HEK293 (cell line): ENCODE measurements at regions not wholly inside any gene's neighbourhood (a gene's known extent, or its start where the extent isn't known, plus 50 kb on each side); places are given as distances from the start of the nearest gene placed in this dataset.

Experiments used
- CTCF ChIA-PET: fragments of 350-600 bp; formaldehyde crosslinking; extraction: SDS; loops from one replicate; lab custom pipeline; 2021; ENCODE audit warnings: antibody characterized with exemption; lab: Yijun Ruan, JAX
- POLR2A ChIA-PET: fragments of 300-600 bp; formaldehyde crosslinking; extraction: SDS; loops from one replicate; lab custom pipeline; 2020; ENCODE audit warnings: antibody characterized with exemption, inconsistent platforms; lab: Yijun Ruan, JAX
- H3K27ac ChIP-seq: fragments of 200-500 bp; sonication (Bioruptor generic); 2 replicates; pipeline ENCODE4 v1.5.1; 2014; ENCODE audit warnings: low read depth, low read length, control low read depth, inconsistent platforms; ENCODE audit errors: extremely low read depth
- H3K36me3 ChIP-seq, 2 experiments: fragments of 200-500 bp in 1 of 2; sonication (Bioruptor generic) in 1 of 2; 1 replicate in 1 of 2; 2 replicates in 1 of 2; pipeline ENCODE4 v1.5.1; 2014 to 2017; ENCODE audit warnings: inconsistent platforms in 2 of 2, low read length in 2 of 2; ENCODE audit not compliant: control insufficient read depth in 2 of 2, insufficient read depth in 1 of 2
- H3K4me1 ChIP-seq: fragments of 200-500 bp; sonication (Bioruptor generic); 2 replicates; pipeline ENCODE4 v1.5.1; 2014; ENCODE audit warnings: mild to moderate bottlenecking, low read length, inconsistent platforms; ENCODE audit not compliant: control insufficient read depth, insufficient read depth
- H3K4me3 ChIP-seq: 2 replicates; pipeline ENCODE4 v1.5.1; 2011; ENCODE audit warnings: low read depth, mild to moderate bottlenecking, control low read depth, low read length, moderate library complexity
- H3K9me3 ChIP-seq: fragments of 200-500 bp; sonication (Bioruptor generic); 2 replicates; pipeline ENCODE4 v1.5.1; 2014; ENCODE audit warnings: low read depth, low read length, inconsistent platforms; ENCODE audit not compliant: control insufficient read depth, insufficient read depth
- GLIS1 ChIP-seq: fragments of 450-650 bp; formaldehyde crosslinking; IDR thresholded peaks from 2 replicates; pipeline ENCODE4 v1.5.1; 2016; ENCODE audit warnings: missing biosample characterization, missing genetic modification characterization
- KLF1 ChIP-seq: fragments of 450-650 bp; formaldehyde crosslinking; IDR thresholded peaks from 2 replicates; pipeline ENCODE4 v1.5.1; 2016; ENCODE audit warnings: missing biosample characterization, missing genetic modification characterization
- OSR2 ChIP-seq: fragments of 450-650 bp; formaldehyde crosslinking; IDR thresholded peaks from 2 replicates; pipeline ENCODE4 v1.5.1; 2016; ENCODE audit warnings: missing biosample characterization, missing genetic modification characterization
- YY2 ChIP-seq: fragments of 450-650 bp; formaldehyde crosslinking; IDR thresholded peaks from 2 replicates; pipeline ENCODE4 v1.5.1; 2016; ENCODE audit warnings: missing biosample characterization, missing genetic modification characterization
- ZBTB8A ChIP-seq: fragments of 450-650 bp; formaldehyde crosslinking; IDR thresholded peaks from 2 replicates; pipeline ENCODE4 v1.5.1; 2016; ENCODE audit warnings: missing biosample characterization, missing genetic modification characterization
- ZNF214 ChIP-seq: fragments of 450-650 bp; formaldehyde crosslinking; IDR thresholded peaks from 2 replicates; pipeline ENCODE4 v1.5.1; 2017; ENCODE audit warnings: missing biosample characterization, mild to moderate bottlenecking, missing genetic modification characterization, borderline replicate concordance
- ZNF423 ChIP-seq: fragments of 450-650 bp; formaldehyde crosslinking; IDR thresholded peaks from 2 replicates; pipeline ENCODE4 v1.5.1; 2016; ENCODE audit warnings: missing biosample characterization, missing genetic modification characterization
- TF ChIP-seq, protein P1 (sequence below): fragments of 450-650 bp; formaldehyde crosslinking; IDR thresholded peaks from 2 replicates; pipeline ENCODE4 v1.5.1; 2016; ENCODE audit warnings: missing biosample characterization, missing genetic modification characterization
- TF ChIP-seq, protein P2 (sequence below): fragments of 450-650 bp; formaldehyde crosslinking; IDR thresholded peaks from 2 replicates; pipeline ENCODE4 v1.5.0; 2017; ENCODE audit warnings: missing biosample characterization, missing genetic modification characterization, borderline replicate concordance
- TF ChIP-seq, protein P3 (sequence below): fragments of 450-650 bp; formaldehyde crosslinking; IDR thresholded peaks from 2 replicates; pipeline ENCODE4 v1.5.1; 2016; ENCODE audit warnings: missing biosample characterization, missing genetic modification characterization
- TF ChIP-seq, protein P4 (sequence below): fragments of 450-650 bp; formaldehyde crosslinking; IDR thresholded peaks from 2 replicates; pipeline ENCODE4 v1.5.1; 2016; ENCODE audit warnings: missing biosample characterization, missing genetic modification characterization
- TF ChIP-seq, protein P5 (sequence below): fragments of 450-650 bp; formaldehyde crosslinking; IDR thresholded peaks from 2 replicates; pipeline ENCODE4 v1.5.1; 2017; ENCODE audit warnings: missing biosample characterization, mild to moderate bottlenecking, missing genetic modification characterization, moderate library complexity
- TF ChIP-seq, protein P6 (sequence below): fragments of 450-650 bp; formaldehyde crosslinking; IDR thresholded peaks from 2 replicates; pipeline ENCODE4 v1.5.1; 2016; ENCODE audit warnings: missing biosample characterization, missing genetic modification characterization
- TF ChIP-seq, protein P7 (sequence below): fragments of 450-650 bp; formaldehyde crosslinking; IDR thresholded peaks from 2 replicates; pipeline ENCODE4 v1.5.1; 2017; ENCODE audit warnings: missing biosample characterization, missing genetic modification characterization

DNA sequence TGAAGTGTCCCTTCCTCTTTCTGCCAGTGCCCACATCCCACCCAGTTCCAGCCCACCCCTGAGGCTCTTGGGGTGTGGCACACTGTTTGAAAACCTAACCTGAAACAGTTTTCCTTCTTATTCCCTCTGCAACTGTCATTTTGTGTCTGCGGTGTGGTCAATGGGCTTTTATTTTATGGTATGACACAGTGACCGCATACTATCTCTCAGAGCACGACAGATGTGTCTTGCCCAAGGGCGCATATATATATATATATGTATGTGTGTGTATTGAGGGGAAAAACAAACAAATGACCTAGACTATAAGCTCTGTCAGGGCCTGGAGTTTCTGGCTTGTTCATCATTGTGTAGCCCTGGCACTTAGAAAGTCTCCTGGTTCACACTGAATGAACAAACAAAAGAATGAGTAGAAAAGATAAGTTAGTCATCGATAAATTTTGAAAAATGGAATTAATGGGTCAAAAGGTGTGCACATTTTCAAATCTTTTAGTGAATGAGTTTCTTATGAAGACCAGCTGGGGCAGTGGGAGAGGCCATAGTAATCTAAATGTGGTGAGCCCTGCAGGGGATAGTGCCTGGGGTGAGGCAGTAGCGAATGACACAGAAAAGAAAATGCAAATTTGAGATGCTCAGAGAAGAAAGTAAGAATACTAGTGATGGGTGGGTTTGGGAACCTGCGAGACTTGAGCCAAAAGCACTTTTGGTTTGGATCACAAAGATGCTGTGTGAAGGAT is 198.4 kb downstream of the SNX10 start:
- H3K9me3 ChIP-seq, result no peaks in the 10 kb centered on the region
- H3K36me3 ChIP-seq, result no peaks in the 10 kb centered on the region
- peak overlapping the region; percentile 39; the same call in 1 of the 2 replicates for H3K27ac ChIP-seq
- TF ChIP-seq, protein P1, sequence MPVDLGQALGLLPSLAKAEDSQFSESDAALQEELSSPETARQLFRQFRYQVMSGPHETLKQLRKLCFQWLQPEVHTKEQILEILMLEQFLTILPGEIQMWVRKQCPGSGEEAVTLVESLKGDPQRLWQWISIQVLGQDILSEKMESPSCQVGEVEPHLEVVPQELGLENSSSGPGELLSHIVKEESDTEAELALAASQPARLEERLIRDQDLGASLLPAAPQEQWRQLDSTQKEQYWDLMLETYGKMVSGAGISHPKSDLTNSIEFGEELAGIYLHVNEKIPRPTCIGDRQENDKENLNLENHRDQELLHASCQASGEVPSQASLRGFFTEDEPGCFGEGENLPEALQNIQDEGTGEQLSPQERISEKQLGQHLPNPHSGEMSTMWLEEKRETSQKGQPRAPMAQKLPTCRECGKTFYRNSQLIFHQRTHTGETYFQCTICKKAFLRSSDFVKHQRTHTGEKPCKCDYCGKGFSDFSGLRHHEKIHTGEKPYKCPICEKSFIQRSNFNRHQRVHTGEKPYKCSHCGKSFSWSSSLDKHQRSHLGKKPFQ (tag by site-specific recombination), result 0 out of 2 replicates have a peak, but pooled peaks have one; percentile 32
- no peak for TF ChIP-seq ZNF423 (tag by site-specific recombination)
- peaks cover 27% of the 10 kb centered on the region for H3K4me1 ChIP-seq
- no peak overlapping the region for H3K4me3 ChIP-seq
- CTCF ChIA-PET, result interaction anchor here (0.6 to 2.4 kb wide), 4 partner anchors 8 to 1057 kb away, joined by 3 to 7 read pairs (median 6); no protein-coding TSS in a partner anchor
- POLR2A ChIA-PET, result interaction anchor here (2.0 kb wide), 1 partner anchor 92 kb away, joined by 7 read pairs; no protein-coding TSS in a partner anchor

DNA sequence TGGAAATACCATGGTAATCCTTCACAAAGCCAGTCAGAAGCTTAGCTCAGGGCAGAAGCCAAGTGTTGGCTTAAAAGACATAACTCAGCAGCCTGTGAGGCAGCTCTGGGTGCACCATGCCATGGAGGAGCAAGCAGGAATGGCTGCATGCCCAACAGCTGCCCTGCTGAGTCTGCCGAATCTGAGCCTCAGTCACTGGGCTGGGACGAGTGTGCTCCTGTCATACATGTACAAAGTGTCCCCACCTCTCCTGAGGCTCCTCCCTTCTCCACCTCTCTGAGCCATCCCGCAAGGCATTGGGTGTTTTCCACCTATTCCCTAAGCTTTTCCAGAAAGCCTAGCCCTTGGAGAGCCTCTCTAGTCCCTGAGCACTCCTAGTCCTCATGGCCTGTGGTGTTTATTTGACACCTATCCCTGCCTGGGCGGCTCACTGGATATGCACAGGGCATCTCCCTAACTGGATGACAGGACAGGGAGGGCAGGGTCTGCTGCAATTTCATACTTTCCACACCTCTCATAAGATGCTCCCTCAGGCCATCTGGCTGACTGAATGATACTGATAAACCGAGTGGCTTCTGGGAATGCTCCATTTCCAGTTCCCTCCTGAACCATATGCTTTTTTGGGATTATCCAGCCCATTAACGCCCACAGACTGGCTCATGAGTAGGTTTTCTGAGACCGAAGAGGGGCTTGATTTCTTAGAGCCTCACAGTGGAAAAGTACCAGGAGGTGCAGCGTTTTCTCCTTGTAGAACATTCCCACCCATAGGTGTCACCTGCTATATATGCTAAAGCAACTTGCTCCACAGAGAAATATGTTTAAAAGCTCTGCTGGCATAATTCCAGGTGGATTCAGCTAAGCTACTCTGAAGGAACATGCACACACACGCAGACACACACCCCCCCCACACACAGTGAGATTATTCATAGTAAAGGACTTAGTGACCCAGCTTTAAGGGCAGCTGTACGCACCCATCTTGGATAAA is 199.3 kb downstream of the SNX10 start:
- CTCF ChIA-PET, result interaction anchor here (0.6 to 2.4 kb wide), 9 partner anchors 8 to 1230 kb away, joined by 3 to 9 read pairs (median 4); no protein-coding TSS in a partner anchor
- POLR2A ChIA-PET, result interaction anchor here (1.0 to 2.0 kb wide), 2 partner anchors 51 to 93 kb away, joined by 3 to 7 read pairs; no protein-coding TSS in a partner anchor
- no peak overlapping the region for H3K4me3 ChIP-seq
- TF ChIP-seq GLIS1 (tag by site-specific recombination) (0 out of 2 replicates have a peak, but pooled peaks have one; percentile 20), KLF1 (peak; percentile 58), OSR2 (tag by site-specific recombination) (no peak), ZNF214 (tag by site-specific recombination) (no peak), YY2 (tag by site-specific recombination) (no peak), ZBTB8A (0 out of 2 replicates have a peak, but pooled peaks have one; percentile 42)
- TF ChIP-seq, protein P2, sequence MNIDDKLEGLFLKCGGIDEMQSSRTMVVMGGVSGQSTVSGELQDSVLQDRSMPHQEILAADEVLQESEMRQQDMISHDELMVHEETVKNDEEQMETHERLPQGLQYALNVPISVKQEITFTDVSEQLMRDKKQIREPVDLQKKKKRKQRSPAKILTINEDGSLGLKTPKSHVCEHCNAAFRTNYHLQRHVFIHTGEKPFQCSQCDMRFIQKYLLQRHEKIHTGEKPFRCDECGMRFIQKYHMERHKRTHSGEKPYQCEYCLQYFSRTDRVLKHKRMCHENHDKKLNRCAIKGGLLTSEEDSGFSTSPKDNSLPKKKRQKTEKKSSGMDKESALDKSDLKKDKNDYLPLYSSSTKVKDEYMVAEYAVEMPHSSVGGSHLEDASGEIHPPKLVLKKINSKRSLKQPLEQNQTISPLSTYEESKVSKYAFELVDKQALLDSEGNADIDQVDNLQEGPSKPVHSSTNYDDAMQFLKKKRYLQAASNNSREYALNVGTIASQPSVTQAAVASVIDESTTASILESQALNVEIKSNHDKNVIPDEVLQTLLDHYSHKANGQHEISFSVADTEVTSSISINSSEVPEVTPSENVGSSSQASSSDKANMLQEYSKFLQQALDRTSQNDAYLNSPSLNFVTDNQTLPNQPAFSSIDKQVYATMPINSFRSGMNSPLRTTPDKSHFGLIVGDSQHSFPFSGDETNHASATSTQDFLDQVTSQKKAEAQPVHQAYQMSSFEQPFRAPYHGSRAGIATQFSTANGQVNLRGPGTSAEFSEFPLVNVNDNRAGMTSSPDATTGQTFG (tag by site-specific recombination), result no peak
- TF ChIP-seq, protein P3, sequence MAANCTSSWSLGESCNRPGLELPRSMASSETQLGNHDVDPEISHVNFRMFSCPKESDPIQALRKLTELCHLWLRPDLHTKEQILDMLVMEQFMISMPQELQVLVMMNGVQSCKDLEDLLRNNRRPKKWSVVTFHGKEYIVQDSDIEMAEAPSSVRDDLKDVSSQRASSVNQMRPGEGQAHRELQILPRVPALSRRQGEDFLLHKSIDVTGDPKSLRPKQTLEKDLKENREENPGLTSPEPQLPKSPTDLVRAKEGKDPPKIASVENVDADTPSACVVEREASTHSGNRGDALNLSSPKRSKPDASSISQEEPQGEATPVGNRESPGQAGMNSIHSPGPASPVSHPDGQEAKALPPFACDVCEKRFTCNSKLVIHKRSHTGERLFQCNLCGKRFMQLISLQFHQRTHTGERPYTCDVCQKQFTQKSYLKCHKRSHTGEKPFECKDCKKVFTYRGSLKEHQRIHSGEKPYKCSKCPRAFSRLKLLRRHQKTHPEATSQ, result no peak
- TF ChIP-seq, protein P4, sequence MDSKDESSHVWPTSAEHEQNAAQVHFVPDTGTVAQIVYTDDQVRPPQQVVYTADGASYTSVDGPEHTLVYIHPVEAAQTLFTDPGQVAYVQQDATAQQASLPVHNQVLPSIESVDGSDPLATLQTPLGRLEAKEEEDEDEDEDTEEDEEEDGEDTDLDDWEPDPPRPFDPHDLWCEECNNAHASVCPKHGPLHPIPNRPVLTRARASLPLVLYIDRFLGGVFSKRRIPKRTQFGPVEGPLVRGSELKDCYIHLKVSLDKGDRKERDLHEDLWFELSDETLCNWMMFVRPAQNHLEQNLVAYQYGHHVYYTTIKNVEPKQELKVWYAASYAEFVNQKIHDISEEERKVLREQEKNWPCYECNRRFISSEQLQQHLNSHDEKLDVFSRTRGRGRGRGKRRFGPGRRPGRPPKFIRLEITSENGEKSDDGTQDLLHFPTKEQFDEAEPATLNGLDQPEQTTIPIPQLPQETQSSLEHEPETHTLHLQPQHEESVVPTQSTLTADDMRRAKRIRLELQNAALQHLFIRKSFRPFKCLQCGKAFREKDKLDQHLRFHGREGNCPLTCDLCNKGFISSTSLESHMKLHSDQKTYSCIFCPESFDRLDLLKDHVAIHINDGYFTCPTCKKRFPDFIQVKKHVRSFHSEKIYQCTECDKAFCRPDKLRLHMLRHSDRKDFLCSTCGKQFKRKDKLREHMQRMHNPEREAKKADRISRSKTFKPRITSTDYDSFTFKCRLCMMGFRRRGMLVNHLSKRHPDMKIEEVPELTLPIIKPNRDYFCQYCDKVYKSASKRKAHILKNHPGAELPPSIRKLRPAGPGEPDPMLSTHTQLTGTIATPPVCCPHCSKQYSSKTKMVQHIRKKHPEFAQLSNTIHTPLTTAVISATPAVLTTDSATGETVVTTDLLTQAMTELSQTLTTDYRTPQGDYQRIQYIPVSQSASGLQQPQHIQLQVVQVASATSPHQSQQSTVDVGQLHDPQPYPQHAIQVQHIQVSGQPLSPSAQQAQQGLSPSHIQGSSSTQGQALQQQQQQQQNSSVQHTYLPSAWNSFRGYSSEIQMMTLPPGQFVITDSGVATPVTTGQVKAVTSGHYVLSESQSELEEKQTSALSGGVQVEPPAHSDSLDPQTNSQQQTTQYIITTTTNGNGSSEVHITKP, result peak; percentile 81
- TF ChIP-seq, protein P5, sequence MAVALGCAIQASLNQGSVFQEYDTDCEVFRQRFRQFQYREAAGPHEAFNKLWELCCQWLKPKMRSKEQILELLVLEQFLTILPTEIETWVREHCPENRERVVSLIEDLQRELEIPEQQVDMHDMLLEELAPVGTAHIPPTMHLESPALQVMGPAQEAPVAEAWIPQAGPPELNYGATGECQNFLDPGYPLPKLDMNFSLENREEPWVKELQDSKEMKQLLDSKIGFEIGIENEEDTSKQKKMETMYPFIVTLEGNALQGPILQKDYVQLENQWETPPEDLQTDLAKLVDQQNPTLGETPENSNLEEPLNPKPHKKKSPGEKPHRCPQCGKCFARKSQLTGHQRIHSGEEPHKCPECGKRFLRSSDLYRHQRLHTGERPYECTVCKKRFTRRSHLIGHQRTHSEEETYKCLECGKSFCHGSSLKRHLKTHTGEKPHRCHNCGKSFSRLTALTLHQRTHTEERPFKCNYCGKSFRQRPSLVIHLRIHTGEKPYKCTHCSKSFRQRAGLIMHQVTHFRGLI (tag by site-specific recombination), result 0 out of 2 replicates have a peak, but pooled peaks have one; percentile 17
- TF ChIP-seq, protein P6, sequence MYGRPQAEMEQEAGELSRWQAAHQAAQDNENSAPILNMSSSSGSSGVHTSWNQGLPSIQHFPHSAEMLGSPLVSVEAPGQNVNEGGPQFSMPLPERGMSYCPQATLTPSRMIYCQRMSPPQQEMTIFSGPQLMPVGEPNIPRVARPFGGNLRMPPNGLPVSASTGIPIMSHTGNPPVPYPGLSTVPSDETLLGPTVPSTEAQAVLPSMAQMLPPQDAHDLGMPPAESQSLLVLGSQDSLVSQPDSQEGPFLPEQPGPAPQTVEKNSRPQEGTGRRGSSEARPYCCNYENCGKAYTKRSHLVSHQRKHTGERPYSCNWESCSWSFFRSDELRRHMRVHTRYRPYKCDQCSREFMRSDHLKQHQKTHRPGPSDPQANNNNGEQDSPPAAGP, result no peak
- TF ChIP-seq, protein P7, sequence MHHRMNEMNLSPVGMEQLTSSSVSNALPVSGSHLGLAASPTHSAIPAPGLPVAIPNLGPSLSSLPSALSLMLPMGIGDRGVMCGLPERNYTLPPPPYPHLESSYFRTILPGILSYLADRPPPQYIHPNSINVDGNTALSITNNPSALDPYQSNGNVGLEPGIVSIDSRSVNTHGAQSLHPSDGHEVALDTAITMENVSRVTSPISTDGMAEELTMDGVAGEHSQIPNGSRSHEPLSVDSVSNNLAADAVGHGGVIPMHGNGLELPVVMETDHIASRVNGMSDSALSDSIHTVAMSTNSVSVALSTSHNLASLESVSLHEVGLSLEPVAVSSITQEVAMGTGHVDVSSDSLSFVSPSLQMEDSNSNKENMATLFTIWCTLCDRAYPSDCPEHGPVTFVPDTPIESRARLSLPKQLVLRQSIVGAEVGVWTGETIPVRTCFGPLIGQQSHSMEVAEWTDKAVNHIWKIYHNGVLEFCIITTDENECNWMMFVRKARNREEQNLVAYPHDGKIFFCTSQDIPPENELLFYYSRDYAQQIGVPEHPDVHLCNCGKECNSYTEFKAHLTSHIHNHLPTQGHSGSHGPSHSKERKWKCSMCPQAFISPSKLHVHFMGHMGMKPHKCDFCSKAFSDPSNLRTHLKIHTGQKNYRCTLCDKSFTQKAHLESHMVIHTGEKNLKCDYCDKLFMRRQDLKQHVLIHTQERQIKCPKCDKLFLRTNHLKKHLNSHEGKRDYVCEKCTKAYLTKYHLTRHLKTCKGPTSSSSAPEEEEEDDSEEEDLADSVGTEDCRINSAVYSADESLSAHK, result no peak

More for the DNA sequence above, 199.3 kb downstream of the SNX10 start:
- H3K9me3 ChIP-seq, result no peaks in the 10 kb centered on the region
- H3K36me3 ChIP-seq, result no peaks in the 10 kb centered on the region
- peaks cover 27% of the 10 kb centered on the region for H3K4me1 ChIP-seq
- peak overlapping the region; percentile 39; the same call in 1 of the 2 replicates for H3K27ac ChIP-seq
